Medulla oblongata (tissue), 1 donor: ENCODE measurements at regions not wholly inside any gene's neighbourhood (a gene's known extent, or its start where the extent isn't known, plus 50 kb on each side); places are given as distances from the start of the nearest gene placed in this dataset.

Experiments used
- DNase-seq: peaks from one replicate; pipeline ENCODE4 v3.0.0-alpha.2; 2015; ENCODE audit errors: extremely low spot score

DNA sequence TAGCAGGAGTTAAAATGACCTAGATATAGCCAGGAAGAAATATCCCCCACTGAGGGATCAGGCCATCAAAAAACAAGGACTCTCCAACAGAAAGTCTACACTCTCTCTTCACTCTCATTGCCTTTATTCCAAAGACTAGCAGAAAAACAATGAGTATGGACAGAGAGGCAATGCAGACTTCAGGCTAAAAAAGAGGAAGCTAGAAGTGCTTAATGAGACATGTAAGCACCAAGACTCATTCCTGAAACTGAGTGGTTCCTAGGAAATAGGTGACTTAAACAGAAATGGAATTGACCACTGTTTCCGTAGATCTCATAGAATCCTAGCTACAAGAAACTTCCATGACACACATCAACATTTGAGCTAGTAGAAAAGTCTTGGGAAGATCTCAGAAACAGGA, 387.3 kb downstream of the KDM5D start:
- no peak for DNase-seq

DNA sequence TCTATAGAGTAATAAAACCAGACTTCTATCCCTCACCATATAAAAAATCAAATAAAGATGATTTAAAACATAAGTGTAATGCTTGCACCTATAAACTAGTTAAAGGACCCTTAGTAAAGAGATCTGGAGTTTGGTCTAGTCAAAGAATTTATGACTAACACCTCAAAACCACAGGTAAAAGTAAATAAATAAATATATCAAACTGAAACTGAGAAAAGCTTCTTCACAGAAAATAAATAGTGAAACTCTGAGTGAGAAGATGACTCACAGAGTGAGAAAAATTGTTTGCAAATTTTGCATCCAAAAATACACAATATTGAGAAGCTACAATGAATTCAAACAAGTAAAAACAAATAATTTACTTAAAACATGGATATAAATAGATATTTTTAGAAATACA, 387.8 kb downstream of the KDM5D start:
- DNase-seq, result no peak

DNA sequence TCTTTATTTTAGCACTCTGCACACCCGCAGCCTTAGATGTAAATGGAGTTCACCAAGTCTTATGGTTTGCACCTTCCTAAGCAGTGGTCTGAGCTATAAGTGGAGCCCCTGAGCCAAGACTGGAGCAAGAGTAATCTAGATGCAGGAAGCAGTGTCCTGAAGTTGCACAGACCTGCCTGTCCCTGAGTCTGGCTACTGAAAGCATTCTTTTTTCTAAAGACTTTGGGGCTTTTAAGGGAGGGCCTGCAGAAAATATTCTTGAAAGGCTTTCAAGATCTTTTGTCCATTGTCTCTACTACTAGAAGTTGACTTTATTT, 389.7 kb downstream of the KDM5D start:
- no peak for DNase-seq

DNA sequence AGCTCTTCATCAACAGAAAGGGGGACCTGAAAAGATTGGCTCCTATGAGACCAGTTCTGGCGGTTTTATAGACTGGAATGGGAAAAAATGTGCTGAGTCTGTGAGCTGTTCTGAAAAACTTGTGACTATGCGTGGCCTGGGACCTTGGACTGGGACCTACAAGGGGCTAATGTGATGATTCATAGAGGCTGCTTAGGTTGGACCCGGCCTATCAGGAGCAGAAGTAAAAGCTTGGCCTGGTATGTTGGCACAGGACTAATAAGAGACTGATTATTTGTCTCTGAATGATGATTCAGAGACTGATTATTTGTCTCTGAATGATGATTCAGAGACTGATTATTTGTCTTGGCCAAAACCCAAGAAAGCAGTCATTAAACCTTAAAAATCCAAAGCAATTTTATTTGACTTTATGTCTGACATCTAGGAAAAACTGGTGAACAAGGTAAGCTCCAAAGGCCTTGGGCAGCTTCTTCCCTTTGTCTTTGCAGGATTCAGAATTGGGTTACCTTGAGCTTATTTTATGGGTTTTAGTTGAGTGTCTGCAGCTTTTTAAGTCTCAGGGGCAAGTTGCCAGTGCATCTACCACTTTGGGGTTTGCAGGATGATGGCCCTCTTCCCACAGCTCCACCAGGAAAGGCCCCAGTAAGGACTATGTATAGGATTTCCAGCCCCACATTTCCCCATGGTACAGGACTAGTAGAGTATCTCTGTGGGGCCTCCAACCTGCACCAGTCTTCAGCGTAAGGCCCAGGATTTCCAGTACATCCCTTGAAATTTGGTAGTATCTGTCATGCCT, 390.3 kb downstream of the KDM5D start:
- DNase-seq, result no peak

DNA sequence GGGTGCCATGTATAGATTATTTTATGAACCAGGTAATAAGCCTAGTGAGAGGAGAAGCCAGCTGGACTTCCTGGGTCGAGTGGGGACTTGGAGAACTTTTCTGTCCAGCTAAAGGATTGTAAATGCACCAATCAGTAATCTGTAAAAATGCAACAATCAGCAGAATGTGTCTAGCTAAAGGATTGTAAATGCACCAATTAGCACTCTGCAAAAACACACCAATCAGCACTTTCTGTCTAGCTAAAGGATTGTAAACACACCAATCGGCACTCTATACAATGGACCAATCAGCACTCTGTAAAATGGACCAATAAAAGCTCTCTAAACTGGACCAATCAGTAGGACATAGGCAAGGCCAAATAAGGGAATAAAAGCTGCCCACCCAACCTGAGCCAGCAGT, 392.9 kb downstream of the KDM5D start:
- no peak for DNase-seq

DNA sequence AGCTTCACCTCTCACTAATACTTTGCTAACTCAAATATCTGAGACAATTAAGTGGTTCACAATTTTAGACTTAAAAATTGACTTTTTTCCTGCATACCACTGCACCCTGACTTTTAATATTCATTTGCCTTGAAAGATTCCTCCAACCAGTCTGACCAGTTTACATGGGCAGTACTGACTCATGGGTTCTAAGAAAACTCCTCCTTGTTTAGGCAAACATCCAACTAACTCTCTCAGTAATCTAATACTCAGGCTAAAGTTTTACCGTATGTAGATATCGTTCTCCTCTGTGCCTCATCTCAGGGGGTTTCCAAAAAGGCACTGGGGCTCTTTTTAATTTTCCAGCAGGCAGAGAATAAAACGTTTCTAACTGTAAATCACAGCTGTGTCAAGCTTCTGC, 422.8 kb downstream of the KDM5D start:
- no peak for DNase-seq

DNA sequence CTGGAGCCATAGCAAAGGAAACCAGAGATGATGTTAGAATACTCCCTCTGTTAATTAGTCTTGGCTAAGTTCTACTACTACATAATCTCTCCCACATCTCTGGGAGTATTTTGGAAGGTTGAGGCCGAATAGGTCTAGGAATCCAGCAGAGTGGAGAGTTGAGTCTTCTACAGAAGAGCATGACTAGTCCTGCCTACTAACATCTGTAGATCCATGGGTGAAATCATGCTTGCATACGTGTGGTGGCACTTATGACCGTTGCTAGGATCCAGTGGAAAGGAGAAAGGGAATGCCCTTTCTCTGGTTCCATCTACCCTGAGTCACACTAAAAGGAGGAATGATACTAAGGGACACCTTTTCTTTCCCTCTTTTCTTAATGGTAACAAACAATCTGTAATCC, 425.4 kb downstream of the KDM5D start:
- DNase-seq, result no peak

DNA sequence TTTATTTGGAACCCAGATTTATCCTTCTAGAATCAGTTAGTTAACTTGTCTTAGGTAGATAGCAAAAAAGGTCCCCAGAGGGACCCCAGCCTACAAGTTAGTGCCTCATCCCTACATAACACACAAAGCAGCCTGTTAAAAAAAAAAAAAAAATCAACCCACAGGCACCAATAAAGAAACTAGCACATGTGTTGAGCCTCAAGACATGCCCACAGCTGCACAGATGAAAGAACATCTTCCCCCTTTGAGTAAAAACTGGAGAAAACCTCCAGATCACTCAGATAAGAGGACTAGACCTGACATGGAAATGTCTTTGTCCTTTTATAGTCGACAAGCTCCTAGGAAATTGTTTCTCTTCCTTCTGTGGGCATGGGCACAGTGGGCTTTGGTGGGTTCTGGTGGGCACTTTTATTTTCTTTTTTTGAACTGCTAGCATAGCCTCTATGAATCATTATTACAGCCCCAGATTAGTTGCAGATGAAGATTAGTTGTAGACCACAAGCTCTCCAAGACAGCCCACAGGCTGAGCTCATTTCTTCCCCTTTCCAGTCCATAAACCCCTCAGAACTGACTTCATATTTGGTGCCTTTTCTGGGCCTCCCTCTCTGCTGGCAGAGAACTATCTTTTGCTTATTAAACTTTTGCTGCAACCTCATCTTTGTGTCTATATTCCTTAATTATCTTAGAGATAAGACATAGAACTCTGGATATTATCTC, 427.1 kb downstream of the KDM5D start:
- DNase-seq, result no peak

DNA sequence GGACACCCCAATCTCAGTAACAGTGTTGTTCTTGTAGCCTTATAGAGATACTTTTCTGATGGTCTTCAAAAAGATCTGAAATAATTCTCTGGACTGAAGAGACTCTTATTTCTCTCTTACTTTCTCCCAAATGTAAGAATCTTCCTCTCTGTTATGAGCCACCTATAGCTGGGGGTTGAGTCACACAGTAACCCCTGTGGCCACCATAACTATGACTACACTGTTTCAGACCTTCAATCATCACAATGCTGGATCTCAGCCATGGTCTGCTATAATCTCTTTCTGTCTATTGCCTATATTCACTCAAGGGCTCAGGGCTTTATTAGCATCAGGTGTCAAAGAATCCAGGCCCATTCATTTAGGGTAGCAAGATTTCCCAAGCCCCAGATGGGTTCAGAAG, 436.9 kb downstream of the KDM5D start:
- DNase-seq, result no peak

DNA sequence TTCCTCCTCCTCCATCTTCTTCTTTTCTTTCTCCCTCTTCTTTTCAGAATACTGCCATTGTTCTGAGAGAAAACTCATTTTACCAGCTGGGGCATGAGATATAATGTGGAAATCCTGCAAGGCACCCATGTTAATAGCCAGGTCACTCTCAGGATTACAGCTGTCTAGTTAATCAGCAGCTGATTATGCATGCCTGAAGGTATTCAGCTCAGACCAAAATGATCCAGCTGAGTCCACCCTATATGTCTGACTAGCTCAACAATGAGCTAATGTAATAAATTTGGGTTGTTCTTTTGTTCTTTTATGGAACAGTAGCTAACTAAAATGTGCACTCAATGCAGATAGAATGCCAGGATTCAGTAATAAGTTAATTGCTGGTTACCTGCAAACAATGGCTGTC, 441.4 kb downstream of the KDM5D start:
- DNase-seq, result no peak

DNA sequence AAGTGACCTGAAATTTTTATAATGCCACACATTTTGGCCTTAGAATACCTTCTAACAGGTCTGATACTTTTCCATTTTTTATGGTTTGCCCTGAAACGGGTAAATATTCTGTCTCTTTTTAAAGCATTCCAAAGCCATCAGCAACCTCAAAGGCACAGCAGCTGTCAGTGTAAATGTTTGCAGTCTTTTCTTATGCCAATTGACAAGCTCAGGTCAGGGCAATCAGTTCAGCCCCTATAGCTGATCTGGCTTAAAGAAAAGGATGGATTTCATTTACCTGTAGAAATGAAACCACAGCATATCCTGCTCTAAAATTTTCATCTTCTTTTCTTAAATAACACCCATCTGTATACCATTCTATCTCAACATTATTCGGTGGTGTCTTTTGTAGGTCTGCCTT, 453.6 kb downstream of the KDM5D start:
- DNase-seq, result no peak

DNA sequence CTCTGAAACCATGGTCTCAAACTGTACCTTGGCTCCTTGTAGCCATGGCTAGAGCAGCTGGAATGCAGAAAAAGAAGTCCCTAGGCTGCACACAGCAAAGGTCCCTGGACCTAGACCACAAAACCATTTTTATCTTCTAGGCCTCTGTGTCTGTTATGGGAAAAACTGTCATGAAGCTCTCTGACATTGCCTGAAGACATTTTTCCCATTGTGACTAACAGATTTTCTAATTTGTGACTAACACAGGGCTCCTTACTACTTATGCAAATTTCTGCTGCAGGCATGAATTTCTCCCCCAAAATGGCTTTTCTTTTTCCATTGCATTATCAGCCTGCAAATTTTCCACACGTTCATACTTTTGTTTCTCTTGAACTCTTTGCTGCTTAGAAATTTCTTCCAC, 470.4 kb downstream of the KDM5D start:
- no peak for DNase-seq

DNA sequence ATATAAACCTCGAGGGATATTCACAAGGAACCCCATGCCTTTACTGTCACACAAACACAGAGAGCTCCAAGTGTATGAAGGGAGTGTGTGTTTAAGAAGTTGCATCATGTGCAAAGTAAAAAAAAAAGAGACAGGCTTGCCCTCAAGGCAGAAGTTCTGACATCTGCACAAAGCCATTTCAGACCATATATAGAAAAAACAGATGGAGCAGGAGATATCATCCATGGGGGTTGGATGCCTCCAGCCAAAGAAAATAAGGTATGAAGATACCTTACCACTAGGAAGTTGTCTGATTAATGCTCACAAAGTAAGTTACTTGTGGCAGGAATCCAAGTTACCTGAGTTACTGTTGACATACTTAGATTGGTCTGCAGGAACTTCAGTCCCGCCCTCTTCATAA, 476.2 kb downstream of the KDM5D start:
- no peak for DNase-seq

DNA sequence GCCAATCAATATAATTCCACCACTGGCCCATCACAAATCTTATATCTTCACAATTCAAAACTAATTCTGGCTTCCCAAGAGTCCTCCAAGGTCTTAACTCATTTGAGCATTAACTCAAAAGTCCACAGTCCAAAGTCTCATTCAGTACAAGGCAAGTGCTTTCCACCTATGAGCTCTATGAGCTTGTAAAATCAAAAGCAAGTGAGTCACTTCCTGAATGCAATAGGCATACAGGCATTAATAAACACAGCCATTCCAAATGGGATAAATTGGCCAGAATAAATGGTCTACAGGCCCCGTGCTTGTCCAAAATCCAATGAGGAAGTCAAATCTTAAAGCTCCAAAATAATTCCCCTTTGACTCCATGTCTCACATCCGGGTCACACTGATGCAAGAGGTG, 479.1 kb downstream of the KDM5D start:
- DNase-seq, result no peak

DNA sequence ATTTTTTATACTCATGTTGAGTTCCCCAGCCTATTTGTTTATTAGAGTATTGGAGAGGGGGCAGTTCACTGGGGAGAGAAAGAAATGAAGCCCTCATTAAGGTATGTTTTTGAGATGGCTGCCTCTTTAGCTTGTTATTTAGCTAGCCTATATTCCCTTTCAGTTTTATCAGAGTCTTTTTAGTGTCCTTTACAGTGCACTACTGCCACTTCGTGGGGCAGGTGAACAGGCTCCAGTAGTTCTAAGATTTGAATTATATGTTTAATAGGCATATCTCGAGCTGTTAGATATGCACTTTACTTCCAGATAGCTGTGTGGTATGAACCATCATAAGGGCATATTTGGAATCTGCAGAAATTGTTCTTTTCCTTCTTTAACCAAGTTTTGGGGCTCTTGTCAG, 482.2 kb downstream of the KDM5D start:
- no peak for DNase-seq

DNA sequence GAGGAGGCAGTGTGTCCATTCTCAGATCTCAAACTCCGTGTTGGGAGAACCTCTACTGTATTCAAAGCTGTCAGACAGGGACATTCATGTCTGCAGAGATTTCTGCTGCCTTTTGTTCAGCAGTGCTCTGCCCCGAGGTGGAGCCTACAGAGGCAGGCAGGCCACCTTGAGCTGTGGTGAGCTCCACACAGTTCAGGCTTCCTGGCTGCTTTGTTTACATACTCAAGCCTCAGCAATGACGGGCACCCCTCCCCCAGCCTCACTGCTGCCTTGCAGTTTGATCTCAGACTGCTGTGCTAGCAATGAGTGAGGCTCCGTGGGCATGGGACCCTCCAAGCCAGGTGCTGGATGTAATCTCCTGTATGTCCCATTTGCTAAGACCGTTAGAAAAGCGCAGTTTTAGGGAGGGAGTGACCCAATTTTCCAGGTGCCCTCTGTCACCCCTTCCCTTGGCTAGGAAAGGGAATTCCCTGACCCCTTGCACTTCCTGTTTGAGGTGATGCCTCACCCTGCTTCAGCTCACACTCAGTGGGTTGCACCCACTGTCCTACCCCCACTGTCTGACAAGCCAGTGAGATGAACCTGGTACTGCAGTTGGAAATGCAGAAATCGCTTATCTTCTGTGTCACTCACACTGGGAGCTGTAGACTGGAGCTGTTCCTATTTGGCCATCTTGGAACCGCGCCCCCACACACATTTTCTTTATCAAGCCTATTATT, 458.9 kb upstream of the HSFY2 start:
- DNase-seq, result no peak

DNA sequence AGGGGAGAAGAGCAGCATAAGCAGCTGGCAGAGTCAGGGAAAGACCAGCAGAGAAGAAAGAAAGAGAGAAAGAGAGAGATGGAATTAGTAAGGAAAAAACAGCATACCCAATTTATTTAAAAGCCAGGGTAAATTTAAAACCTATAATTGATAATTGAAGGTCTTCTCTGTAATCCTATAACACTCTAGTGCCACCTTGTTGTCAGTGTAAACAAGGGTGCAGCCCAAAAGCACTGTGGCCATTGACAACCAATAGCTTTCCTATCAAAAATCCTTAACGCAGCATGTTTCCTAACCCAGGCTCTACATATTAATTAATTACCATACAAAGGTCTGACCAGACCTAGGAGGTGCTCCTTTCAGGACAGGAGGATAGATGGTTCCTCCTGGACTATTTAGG, 447.2 kb upstream of the HSFY2 start:
- no peak for DNase-seq

DNA sequence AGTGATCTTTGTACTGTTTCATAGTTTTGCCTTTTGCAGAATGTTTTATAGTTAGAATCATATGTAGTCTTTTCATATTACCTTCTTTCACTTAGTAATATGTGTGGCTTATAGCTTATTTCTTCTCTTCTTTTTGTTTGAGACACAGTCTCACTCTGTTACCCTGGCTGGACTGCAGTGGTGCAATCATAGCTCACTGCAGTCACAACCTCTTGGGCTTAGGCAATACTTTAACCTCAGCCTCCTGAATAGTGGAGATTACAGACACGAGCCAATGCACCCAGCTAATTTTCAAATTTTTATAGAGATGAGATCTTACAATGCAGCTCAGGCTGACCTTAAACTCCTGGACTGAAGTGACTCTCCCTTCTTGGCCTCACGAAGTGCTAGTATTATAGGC, 435.4 kb upstream of the HSFY2 start:
- no peak for DNase-seq

DNA sequence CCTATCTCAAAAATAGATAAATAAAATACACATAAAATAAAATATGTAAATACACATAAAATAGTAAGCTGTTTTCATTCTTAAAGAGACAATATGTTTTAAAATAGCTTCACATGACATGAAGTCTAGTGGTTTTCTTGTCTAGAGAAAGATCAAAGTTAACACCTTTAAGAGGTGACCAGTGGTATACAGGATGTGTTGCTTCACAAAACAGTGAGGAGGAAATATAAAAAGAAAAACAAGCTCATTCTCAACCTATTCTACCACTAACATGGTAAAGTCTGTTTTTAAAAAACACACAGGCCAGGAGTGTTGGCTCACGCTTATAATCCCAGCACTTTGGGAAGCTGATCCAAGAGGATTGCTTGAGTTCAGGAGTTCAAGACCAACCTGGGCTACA, 433.5 kb upstream of the HSFY2 start:
- no peak for DNase-seq

DNA sequence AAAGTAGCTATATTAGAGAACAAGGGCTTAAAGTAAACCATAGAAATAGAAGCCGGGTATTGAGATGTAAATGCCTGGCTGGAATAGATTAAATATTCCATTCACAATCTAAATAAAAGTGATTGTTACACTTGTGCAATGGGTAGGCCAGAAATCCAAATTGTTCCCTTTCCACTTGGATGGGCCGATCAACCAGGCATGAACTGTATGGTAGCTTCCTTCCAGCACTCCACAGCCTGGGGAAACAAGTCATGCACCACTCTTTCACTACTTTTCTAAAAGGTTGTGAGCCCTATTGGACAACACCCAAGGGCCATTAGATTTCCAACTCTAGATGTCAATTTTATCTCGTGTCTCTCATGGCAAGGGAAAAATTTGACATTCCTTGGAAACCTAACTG, 407.3 kb upstream of the HSFY2 start:
- no peak for DNase-seq

DNA sequence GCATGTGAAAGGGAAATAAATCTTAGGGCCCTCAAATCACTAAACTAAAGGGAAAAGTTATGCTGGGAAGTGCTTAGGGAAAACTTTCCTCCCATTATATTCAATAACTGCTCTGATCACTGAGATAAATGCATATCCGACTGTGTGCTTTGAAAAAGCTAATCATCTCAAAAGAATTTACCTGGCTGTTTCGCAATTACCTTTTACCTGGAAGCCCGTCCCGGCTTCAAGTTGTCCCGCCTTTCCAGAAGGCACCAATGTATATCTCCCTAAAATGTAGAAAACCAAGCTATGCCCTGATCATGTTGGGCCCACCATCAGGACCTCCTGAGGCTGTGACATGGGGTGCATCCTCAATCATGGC, 394.6 kb upstream of the HSFY2 start:
- no peak for DNase-seq

DNA sequence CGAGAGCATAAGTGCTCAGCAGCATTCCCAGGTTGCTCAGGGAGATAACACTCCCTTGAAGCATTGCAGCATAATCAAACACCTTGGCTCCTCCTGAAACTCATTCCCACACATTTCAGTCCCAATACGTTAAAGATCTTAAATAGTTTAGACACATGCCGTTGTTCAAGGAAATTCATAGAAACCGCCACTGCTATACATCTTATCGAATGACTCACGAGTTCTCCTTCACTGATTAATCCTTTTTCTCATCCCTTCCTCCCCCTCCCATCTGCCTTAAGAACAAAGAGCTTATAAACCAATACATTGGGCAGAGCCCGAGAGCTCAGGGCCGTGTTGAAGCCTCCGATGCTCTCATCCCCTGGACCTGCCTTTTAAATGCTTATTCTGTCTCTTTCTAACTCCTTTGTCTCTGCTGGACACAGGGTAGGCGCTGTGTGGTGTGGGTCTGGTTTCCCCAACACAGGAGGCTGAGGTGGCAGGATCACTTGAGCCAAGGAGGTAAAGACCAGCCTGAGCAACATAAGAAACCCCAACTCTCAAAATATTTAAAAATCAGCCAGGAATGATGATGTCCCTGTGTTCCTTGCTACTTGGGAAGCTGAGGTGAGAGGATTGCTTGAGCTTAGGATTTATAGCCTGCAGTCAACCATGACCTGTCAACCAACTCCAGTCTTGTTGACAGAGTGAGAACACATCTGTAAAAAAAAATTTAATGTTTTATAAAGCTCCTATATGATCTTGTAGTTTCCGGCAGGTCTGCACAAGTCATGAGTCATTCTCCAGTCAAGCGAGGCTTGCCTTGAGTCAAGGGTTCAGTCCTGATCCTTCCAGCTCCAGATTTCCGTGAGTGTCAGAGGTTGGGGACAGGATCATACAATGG, 394.0 kb upstream of the HSFY2 start:
- DNase-seq, result no peak
